ENCODE measurements at regions not wholly inside any gene's neighbourhood (a gene's known extent, or its start where the extent isn't known, plus 50 kb on each side); places are given as distances from the start of the nearest gene placed in this dataset.

DNA sequence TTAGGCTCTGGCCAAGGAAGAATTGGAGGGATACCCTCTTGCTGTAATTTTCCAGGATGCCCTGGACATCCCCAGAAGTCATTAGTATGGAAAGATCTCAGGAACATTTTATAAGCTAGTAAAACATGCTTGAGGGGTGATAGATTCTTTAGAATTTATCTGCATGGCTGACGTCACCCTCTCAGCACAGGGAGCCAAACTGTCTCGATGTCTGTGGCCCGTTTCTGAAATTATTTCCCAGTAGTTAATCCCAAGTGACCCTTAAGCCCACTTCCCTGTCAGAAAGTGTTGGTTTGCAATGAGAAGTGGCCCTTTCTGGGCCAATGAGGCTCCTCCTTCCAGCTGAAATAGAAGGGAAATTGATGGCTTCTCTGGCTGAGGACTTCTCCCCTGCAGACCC lies 184.5 kb upstream of the BMPER start:
- no peak for DNase-seq
- no peaks in the 10 kb centered on the region for H4K20me1 ChIP-seq (ENCODE audit: insufficient read depth, low read length)
- Mint-ChIP-seq H3K27me3 (ENCODE audit: low read depth in 3 of 3) (peaks cover 2% of the 10 kb centered on the region in 3 donors), H3K36me3 (no peaks in the 10 kb centered on the region), H3K4me3 (no peak overlapping the region), H3K4me1 (no peaks in the 10 kb centered on the region), H3K27ac (no peak overlapping the region), H3K9me3 (peaks cover 0 to 2% (median 0%) of the 10 kb centered on the region in 7 donors)
- no peak overlapping the region for H3K4me2 ChIP-seq (replicated peaks; ENCODE audit: extremely low read depth, low read length, poor library complexity, severe bottlenecking)
- WGBS (ENCODE audit: insufficient coverage): no CpG with 5 or more reads among the region's 3 CpGs
- no peaks in the 10 kb centered on the region for H3K4me1 ChIP-seq (ENCODE audit: control insufficient read depth in 1 of 2, insufficient read depth in 2 of 2, low read length in 2 of 2)
- H3K27me3 ChIP-seq (ENCODE audit: control insufficient read depth in 2 of 2, insufficient read depth in 2 of 2, low read length in 2 of 2): no peaks in the 10 kb centered on the region
- H3K9ac ChIP-seq (ENCODE audit: insufficient read depth, low read length, poor library complexity, severe bottlenecking): no peak overlapping the region
- no peaks in the 10 kb centered on the region for H3K79me2 ChIP-seq (ENCODE audit: insufficient read depth, low read length)
- H3K4me3 ChIP-seq (replicated peaks in 1 of 3; ENCODE audit: low read depth in 2 of 3, low read length in 3 of 3): no peak overlapping the region
- no peaks in the 10 kb centered on the region for H3K9me3 ChIP-seq (replicated peaks in 1 of 2; ENCODE audit: control insufficient read depth in 1 of 2, insufficient read depth in 1 of 2, low read length in 2 of 2)
- no peak overlapping the region for H3K27ac ChIP-seq (ENCODE audit: low read depth in 1 of 2, low read length in 2 of 2)
- TF ChIP-seq, protein P1, sequence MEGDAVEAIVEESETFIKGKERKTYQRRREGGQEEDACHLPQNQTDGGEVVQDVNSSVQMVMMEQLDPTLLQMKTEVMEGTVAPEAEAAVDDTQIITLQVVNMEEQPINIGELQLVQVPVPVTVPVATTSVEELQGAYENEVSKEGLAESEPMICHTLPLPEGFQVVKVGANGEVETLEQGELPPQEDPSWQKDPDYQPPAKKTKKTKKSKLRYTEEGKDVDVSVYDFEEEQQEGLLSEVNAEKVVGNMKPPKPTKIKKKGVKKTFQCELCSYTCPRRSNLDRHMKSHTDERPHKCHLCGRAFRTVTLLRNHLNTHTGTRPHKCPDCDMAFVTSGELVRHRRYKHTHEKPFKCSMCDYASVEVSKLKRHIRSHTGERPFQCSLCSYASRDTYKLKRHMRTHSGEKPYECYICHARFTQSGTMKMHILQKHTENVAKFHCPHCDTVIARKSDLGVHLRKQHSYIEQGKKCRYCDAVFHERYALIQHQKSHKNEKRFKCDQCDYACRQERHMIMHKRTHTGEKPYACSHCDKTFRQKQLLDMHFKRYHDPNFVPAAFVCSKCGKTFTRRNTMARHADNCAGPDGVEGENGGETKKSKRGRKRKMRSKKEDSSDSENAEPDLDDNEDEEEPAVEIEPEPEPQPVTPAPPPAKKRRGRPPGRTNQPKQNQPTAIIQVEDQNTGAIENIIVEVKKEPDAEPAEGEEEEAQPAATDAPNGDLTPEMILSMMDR (IDR thresholded peaks at IDR 0.05): no peak
- intact Hi-C loops (cut with micrococcal nuclease): no loop called here
- no peak overlapping the region for H2AFZ ChIP-seq (ENCODE audit: insufficient read depth, low read depth, low read length, poor library complexity, severe bottlenecking)
- H3K36me3 ChIP-seq (replicated peaks in 1 of 2; ENCODE audit: control insufficient read depth in 1 of 2, insufficient read depth in 2 of 2, low read length in 2 of 2): no peaks in the 10 kb centered on the region

DNA sequence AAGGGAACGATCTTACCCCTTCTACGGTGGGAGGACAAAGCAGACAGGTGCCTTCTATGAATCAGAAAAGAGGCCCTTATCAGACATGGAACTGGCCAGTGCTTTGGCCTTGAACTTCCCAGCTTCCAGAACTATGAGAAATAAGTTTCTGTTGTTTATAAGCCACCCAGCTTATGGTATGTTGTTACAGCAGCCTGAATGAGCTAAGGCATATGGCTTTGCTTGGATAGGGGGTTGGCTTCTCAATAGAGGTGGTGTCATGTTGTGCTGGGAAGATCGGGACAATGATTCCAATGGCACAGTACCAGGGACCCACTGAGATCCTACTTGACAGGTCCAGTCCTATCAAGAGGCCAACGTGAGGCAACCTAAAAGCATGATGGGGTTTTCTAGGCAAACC lies 183.4 kb upstream of the BMPER start:
- Histone ChIP-seq H3K4me3 (replicated peaks in 1 of 3; ENCODE audit: low read depth in 2 of 3, low read length in 3 of 3) (no peak overlapping the region), H3K36me3 (replicated peaks in 1 of 2; ENCODE audit: control insufficient read depth in 1 of 2, insufficient read depth in 2 of 2, low read length in 2 of 2) (no peaks in the 10 kb centered on the region), H3K4me1 (ENCODE audit: control insufficient read depth in 1 of 2, insufficient read depth in 2 of 2, low read length in 2 of 2) (no peaks in the 10 kb centered on the region), H3K4me2 (replicated peaks; ENCODE audit: extremely low read depth, low read length, poor library complexity, severe bottlenecking) (no peak overlapping the region), H3K27me3 (ENCODE audit: control insufficient read depth in 2 of 2, insufficient read depth in 2 of 2, low read length in 2 of 2) (no peaks in the 10 kb centered on the region), H2AFZ (ENCODE audit: insufficient read depth, low read depth, low read length, poor library complexity, severe bottlenecking) (no peak overlapping the region), H4K20me1 (ENCODE audit: insufficient read depth, low read length) (no peaks in the 10 kb centered on the region), H3K9ac (ENCODE audit: insufficient read depth, low read length, poor library complexity, severe bottlenecking) (no peak overlapping the region), H3K79me2 (ENCODE audit: insufficient read depth, low read length) (no peaks in the 10 kb centered on the region), H3K27ac (ENCODE audit: low read depth in 1 of 2, low read length in 2 of 2) (no peak overlapping the region), H3K9me3 (replicated peaks in 1 of 2; ENCODE audit: control insufficient read depth in 1 of 2, insufficient read depth in 1 of 2, low read length in 2 of 2) (no peaks in the 10 kb centered on the region)
- Mint-ChIP-seq H3K27ac (no peak overlapping the region), H3K4me3 (no peak overlapping the region), H3K9me3 (peaks cover 0 to 2% (median 0%) of the 10 kb centered on the region in 7 donors), H3K4me1 (no peaks in the 10 kb centered on the region), H3K36me3 (no peaks in the 10 kb centered on the region), H3K27me3 (ENCODE audit: low read depth in 3 of 3) (peaks cover 2% of the 10 kb centered on the region in 3 donors)
- WGBS (ENCODE audit: insufficient coverage): 95% methylated on average over 3 of the region's 4 CpGs
- no peak for DNase-seq
- TF ChIP-seq, protein P1 (IDR thresholded peaks at IDR 0.05): no peak
- intact Hi-C loops (cut with micrococcal nuclease): no loop called here
